Liver (tissue), 8 donors: ENCODE measurements at regions not wholly inside any gene's neighbourhood (a gene's known extent, or its start where the extent isn't known, plus 50 kb on each side); places are given as distances from the start of the nearest gene placed in this dataset.

ENCODE experiments used
- DNase-seq: peaks from one replicate; pipeline ENCODE4 v3.0.0-alpha.2; 2017; ENCODE audit warnings: low spot score
- H3K27ac ChIP-seq, 2 donors: one replicate each; pipeline ENCODE4 v1.7.0; 2013; ENCODE audit warnings: inconsistent platforms in 2 of 2, low read length in 2 of 2, control low read depth in 1 of 2, low read depth in 1 of 2, mild to moderate bottlenecking in 1 of 2
- H3K27me3 ChIP-seq, 4 donors: one replicate each; pipeline versions ENCODE4 v1.6.1 to v1.7.0; 2013; ENCODE audit warnings: low read length in 3 of 4, inconsistent platforms in 1 of 4, mild to moderate bottlenecking in 1 of 4, moderate library complexity in 1 of 4; ENCODE audit not compliant: control insufficient read depth in 4 of 4, insufficient read depth in 4 of 4
- H3K36me3 ChIP-seq, 4 donors: one replicate each; pipeline versions ENCODE4 v1.6.1 to v1.7.0; 2013; ENCODE audit warnings: low read length in 3 of 4, mild to moderate bottlenecking in 3 of 4, low read depth in 1 of 4, moderate library complexity in 1 of 4; ENCODE audit not compliant: control insufficient read depth in 4 of 4, insufficient read depth in 3 of 4
- H3K4me1 ChIP-seq, 4 donors: one replicate each; pipeline versions ENCODE4 v1.6.1 to v1.7.0; 2013; ENCODE audit warnings: low read length in 3 of 4, mild to moderate bottlenecking in 3 of 4, moderate library complexity in 1 of 4; ENCODE audit not compliant: control insufficient read depth in 4 of 4, insufficient read depth in 4 of 4
- H3K4me3 ChIP-seq, 3 donors: one replicate each; pipeline versions ENCODE4 v1.6.1 to v1.7.0; 2013; ENCODE audit warnings: low read length in 3 of 3, control low read depth in 1 of 3, low read depth in 1 of 3, mild to moderate bottlenecking in 1 of 3
- H3K9ac ChIP-seq, 2 donors: one replicate each; pipeline ENCODE4 v1.7.0; 2013; ENCODE audit warnings: low read length in 2 of 2, mild to moderate bottlenecking in 2 of 2, moderate library complexity in 2 of 2, control low read depth in 1 of 2, low read depth in 1 of 2
- H3K9me3 ChIP-seq, 4 donors: one replicate each; pipeline versions ENCODE4 v1.6.1 to v1.7.0; 2013; ENCODE audit warnings: low read length in 3 of 4; ENCODE audit not compliant: control insufficient read depth in 4 of 4
- EGR1 ChIP-seq, 2 donors: IDR thresholded peaks; 2 replicates each; pipeline ENCODE4 v1.6.1; 2016 to 2018; ENCODE audit warnings: antibody characterized with exemption in 2 of 2, low read depth in 2 of 2
- FOXA1 ChIP-seq: IDR thresholded peaks from 2 replicates; pipeline ENCODE4 v1.6.1; 2016; ENCODE audit warnings: antibody characterized with exemption
- FOXA2 ChIP-seq: IDR thresholded peaks from 2 replicates; pipeline ENCODE4 v1.6.1; 2016; ENCODE audit warnings: antibody characterized with exemption
- GABPA ChIP-seq, 2 donors: IDR thresholded peaks in 1 of 2; conservative IDR thresholded peaks in 1 of 2; 2 replicates each; pipeline ENCODE4 v1.6.1; 2016; ENCODE audit warnings: antibody characterized with exemption in 2 of 2, mild to moderate bottlenecking in 1 of 2, moderate library complexity in 1 of 2
- HNF4A ChIP-seq, 2 donors: conservative IDR thresholded peaks; 2 replicates each; pipeline ENCODE4 v1.6.1; 2016; ENCODE audit warnings: antibody characterized with exemption in 2 of 2, mild to moderate bottlenecking in 2 of 2
- JUND ChIP-seq, 2 donors: IDR thresholded peaks; 2 replicates each; pipeline ENCODE4 v1.6.1; 2016; ENCODE audit warnings: antibody characterized with exemption in 2 of 2
- NR2F2 ChIP-seq: IDR thresholded peaks from 2 replicates; pipeline ENCODE4 v1.6.1; 2016; ENCODE audit warnings: antibody characterized with exemption
- RAD21 ChIP-seq, 2 donors: IDR thresholded peaks; 2 replicates each; pipeline ENCODE4 v1.6.1; 2016; ENCODE audit warnings: antibody characterized with exemption in 2 of 2, mild to moderate bottlenecking in 2 of 2
- RXRA ChIP-seq, 2 donors: IDR thresholded peaks; 2 replicates each; pipeline ENCODE4 v1.6.1; 2017 to 2018; ENCODE audit warnings: antibody characterized with exemption in 2 of 2, mild to moderate bottlenecking in 1 of 2
- SP1 ChIP-seq: IDR thresholded peaks from 2 replicates; pipeline ENCODE4 v1.6.1; 2018; ENCODE audit warnings: antibody characterized with exemption, mild to moderate bottlenecking
- TAF1 ChIP-seq: conservative IDR thresholded peaks from 2 replicates; pipeline ENCODE4 v1.6.1; 2016; ENCODE audit warnings: antibody characterized with exemption, mild to moderate bottlenecking
- YY1 ChIP-seq: IDR thresholded peaks from 2 replicates; pipeline ENCODE4 v1.6.1; 2016; ENCODE audit warnings: antibody characterized with exemption, mild to moderate bottlenecking
- WGBS: extraction: QIAGEN DNeasy Blood & Tissue Kit; methylation state at CpG from one replicate; pipeline ENCODE4 v1.1.7; 2013; 5-methylcytosine and 5-hydroxymethylcytosine counted together
- TF ChIP-seq, protein P1 (sequence below): IDR thresholded peaks from 2 replicates; pipeline ENCODE4 v1.6.1; 2016; ENCODE audit warnings: antibody characterized with exemption
- TF ChIP-seq, protein P2 (sequence below): IDR thresholded peaks from 2 replicates; pipeline ENCODE4 v1.6.1; 2016; ENCODE audit warnings: antibody characterized with exemption, mild to moderate bottlenecking
- TF ChIP-seq, protein P3 (sequence below): fragments of 150-350 bp; IDR thresholded peaks from 2 replicates; pipeline ENCODE4 v1.5.1; 2017; ENCODE audit warnings: improper control_type of control experiment, low read depth, low read length; ENCODE audit not compliant: missing input control
- TF ChIP-seq, protein P4 (sequence below): IDR thresholded peaks from 2 replicates; pipeline ENCODE4 v1.6.1; 2016; ENCODE audit warnings: antibody characterized with exemption
- TF ChIP-seq, protein P5 (sequence below): IDR thresholded peaks from 2 replicates; pipeline ENCODE4 v1.6.1; 2016; ENCODE audit warnings: antibody characterized with exemption
- donor health status: healthy.
- donor health status: healthy.
- donor health status: healthy.
- donor health status: healthy.
- donor health status: healthy.

DNA sequence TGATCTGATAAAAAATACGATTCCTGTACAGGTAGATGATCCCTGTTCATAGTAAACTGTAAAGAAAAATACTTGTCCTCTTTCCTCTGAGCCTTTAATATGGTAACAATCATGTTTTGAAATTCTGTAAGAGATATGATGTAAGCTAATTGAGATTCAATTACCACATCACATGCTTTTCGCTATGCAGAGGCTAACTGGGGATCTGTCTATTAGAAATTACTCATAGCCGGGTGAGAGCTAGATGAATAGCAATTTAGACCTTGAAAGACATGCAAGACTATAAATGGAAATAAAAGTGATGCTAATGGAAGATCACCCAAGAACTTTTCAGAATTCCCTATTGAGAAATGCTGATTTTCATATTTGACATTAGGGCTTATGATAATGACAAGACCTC, 579.9 kb upstream of the ZNF717 start (continued):
- TF ChIP-seq, protein P1, sequence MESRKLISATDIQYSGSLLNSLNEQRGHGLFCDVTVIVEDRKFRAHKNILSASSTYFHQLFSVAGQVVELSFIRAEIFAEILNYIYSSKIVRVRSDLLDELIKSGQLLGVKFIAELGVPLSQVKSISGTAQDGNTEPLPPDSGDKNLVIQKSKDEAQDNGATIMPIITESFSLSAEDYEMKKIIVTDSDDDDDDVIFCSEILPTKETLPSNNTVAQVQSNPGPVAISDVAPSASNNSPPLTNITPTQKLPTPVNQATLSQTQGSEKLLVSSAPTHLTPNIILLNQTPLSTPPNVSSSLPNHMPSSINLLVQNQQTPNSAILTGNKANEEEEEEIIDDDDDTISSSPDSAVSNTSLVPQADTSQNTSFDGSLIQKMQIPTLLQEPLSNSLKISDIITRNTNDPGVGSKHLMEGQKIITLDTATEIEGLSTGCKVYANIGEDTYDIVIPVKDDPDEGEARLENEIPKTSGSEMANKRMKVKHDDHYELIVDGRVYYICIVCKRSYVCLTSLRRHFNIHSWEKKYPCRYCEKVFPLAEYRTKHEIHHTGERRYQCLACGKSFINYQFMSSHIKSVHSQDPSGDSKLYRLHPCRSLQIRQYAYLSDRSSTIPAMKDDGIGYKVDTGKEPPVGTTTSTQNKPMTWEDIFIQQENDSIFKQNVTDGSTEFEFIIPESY = no peak
- TF ChIP-seq FOXA1 (no peak), RAD21 (IDR thresholded peaks at IDR 0.05) (no peak)

DNA sequence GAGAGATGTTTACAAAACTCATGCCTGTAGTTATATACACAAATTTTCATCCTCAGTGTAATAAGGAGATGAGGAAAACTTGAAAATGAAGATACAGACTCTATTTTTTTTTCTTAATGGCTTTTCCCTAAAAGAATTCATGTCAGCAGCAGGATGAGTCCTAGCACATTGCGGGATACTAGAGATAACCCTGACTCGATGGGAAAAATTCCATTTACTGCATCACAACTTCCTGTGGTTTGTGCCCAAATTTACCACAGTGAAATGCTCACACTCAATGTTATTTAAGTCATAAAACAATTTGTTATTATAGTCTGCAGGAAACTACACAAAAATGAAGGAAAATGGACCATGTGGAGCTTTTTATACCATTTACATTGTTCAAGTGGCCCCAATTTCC, 581.9 kb upstream of the ZNF717 start:
- Histone ChIP-seq H3K9ac (no peak overlapping the region), H3K9me3 (no peaks in the 10 kb centered on the region), H3K36me3 (no peaks in the 10 kb centered on the region), H3K27me3 (no peaks in the 10 kb centered on the region), H3K4me1 (no peaks in the 10 kb centered on the region), H3K4me3 (no peak overlapping the region), H3K27ac (no peak overlapping the region)
- TF ChIP-seq, protein P2, sequence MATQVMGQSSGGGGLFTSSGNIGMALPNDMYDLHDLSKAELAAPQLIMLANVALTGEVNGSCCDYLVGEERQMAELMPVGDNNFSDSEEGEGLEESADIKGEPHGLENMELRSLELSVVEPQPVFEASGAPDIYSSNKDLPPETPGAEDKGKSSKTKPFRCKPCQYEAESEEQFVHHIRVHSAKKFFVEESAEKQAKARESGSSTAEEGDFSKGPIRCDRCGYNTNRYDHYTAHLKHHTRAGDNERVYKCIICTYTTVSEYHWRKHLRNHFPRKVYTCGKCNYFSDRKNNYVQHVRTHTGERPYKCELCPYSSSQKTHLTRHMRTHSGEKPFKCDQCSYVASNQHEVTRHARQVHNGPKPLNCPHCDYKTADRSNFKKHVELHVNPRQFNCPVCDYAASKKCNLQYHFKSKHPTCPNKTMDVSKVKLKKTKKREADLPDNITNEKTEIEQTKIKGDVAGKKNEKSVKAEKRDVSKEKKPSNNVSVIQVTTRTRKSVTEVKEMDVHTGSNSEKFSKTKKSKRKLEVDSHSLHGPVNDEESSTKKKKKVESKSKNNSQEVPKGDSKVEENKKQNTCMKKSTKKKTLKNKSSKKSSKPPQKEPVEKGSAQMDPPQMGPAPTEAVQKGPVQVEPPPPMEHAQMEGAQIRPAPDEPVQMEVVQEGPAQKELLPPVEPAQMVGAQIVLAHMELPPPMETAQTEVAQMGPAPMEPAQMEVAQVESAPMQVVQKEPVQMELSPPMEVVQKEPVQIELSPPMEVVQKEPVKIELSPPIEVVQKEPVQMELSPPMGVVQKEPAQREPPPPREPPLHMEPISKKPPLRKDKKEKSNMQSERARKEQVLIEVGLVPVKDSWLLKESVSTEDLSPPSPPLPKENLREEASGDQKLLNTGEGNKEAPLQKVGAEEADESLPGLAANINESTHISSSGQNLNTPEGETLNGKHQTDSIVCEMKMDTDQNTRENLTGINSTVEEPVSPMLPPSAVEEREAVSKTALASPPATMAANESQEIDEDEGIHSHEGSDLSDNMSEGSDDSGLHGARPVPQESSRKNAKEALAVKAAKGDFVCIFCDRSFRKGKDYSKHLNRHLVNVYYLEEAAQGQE = no peak
- TF ChIP-seq, protein P3, sequence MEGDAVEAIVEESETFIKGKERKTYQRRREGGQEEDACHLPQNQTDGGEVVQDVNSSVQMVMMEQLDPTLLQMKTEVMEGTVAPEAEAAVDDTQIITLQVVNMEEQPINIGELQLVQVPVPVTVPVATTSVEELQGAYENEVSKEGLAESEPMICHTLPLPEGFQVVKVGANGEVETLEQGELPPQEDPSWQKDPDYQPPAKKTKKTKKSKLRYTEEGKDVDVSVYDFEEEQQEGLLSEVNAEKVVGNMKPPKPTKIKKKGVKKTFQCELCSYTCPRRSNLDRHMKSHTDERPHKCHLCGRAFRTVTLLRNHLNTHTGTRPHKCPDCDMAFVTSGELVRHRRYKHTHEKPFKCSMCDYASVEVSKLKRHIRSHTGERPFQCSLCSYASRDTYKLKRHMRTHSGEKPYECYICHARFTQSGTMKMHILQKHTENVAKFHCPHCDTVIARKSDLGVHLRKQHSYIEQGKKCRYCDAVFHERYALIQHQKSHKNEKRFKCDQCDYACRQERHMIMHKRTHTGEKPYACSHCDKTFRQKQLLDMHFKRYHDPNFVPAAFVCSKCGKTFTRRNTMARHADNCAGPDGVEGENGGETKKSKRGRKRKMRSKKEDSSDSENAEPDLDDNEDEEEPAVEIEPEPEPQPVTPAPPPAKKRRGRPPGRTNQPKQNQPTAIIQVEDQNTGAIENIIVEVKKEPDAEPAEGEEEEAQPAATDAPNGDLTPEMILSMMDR = no peak
- TF ChIP-seq YY1 = no peak
- TF ChIP-seq RAD21 (IDR thresholded peaks at IDR 0.05) = no peak
- no peak for TF ChIP-seq TAF1
- no peak for TF ChIP-seq JUND (IDR thresholded peaks at IDR 0.05)
- no peak for TF ChIP-seq FOXA2
- no peak for TF ChIP-seq RXRA (IDR thresholded peaks at IDR 0.05)
- no peak for TF ChIP-seq HNF4A (conservative IDR thresholded peaks at IDR 0.05)
- TF ChIP-seq, protein P4, sequence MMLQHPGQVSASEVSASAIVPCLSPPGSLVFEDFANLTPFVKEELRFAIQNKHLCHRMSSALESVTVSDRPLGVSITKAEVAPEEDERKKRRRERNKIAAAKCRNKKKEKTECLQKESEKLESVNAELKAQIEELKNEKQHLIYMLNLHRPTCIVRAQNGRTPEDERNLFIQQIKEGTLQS = no peak
- no peak for TF ChIP-seq EGR1 (IDR thresholded peaks at IDR 0.05; ENCODE audit: low read depth in 2 of 2)
- TF ChIP-seq, protein P1 = no peak
- TF ChIP-seq, protein P5, sequence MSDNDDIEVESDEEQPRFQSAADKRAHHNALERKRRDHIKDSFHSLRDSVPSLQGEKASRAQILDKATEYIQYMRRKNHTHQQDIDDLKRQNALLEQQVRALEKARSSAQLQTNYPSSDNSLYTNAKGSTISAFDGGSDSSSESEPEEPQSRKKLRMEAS = no peak
- no peak for TF ChIP-seq GABPA (IDR thresholded peaks at IDR 0.05 in 1 of 2, conservative IDR thresholded peaks at IDR 0.05 in 1 of 2)
- no peak for TF ChIP-seq SP1
- TF ChIP-seq NR2F2 = no peak
- DNase-seq = no peak
- 61% methylated on average over 2 of the region's 2 CpGs for WGBS
